AG09319 (cell line): ENCODE measurements at regions not wholly inside any gene's neighbourhood (a gene's known extent, or its start where the extent isn't known, plus 50 kb on each side); places are given as distances from the start of the nearest gene placed in this dataset.

Experiments used
- DNase-seq: peaks from one replicate; pipeline ENCODE4 v3.0.0-alpha.2; 2010; ENCODE audit warnings: low read depth; ENCODE audit errors: extremely low read depth
- CTCF ChIP-seq: IDR thresholded peaks from 2 replicates; pipeline ENCODE4 v1.5.1; 2011; ENCODE audit warnings: low read depth, mild to moderate bottlenecking, inconsistent platforms, low read length, moderate library complexity

- TF ChIP-seq CTCF, result no peak
- DNase-seq, result no peak
These were observed 82.2 kb upstream of the GRK3 start for GRCh38 chr22:25482091-25482760.

DNA sequence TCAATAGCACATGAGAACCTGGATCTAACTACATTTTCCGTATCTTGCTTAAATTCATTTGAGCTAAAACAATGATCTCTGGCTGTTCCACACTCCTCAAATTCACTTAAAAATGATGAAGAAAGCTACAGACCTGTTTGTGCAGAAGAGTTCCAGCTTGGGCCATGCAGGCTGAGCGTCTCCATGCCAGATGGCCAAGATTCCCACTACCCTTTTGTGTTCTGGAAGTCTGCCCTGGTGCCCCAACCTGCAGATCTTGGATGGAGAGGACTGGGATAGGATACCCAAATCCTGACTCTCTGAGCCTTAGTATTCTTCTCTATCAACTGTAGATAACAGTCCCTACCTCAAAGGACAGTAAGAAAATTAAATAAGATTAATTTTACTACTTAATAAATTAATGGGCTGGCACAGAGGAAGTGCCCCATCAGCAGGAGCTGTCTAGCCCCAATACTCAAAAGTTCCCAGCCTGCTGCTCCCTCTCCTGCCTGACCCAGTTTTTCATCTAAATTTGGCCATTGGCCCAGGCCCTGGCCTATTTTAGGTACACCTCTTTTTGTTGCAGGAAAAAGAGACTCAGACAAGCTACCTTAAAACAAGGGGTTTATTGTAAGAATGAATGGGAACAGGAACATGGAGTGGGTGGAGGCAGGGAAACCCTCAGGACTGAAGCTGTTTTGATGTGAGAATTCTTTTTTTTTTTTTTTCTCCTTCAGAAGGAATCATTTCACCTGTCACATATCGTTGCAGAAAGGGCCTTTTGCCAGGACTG is 81.4 kb upstream of the GRK3 start:
- DNase-seq, result no peak
- no peak for TF ChIP-seq CTCF

- no peak for TF ChIP-seq CTCF
- no peak for DNase-seq
These were observed 80.5 kb upstream of the GRK3 start for GRCh38 chr22:25483931-25484330.

- no peak for DNase-seq
- TF ChIP-seq CTCF, result no peak
These were observed 79.8 kb upstream of the GRK3 start for GRCh38 chr22:25484521-25485315.

DNA sequence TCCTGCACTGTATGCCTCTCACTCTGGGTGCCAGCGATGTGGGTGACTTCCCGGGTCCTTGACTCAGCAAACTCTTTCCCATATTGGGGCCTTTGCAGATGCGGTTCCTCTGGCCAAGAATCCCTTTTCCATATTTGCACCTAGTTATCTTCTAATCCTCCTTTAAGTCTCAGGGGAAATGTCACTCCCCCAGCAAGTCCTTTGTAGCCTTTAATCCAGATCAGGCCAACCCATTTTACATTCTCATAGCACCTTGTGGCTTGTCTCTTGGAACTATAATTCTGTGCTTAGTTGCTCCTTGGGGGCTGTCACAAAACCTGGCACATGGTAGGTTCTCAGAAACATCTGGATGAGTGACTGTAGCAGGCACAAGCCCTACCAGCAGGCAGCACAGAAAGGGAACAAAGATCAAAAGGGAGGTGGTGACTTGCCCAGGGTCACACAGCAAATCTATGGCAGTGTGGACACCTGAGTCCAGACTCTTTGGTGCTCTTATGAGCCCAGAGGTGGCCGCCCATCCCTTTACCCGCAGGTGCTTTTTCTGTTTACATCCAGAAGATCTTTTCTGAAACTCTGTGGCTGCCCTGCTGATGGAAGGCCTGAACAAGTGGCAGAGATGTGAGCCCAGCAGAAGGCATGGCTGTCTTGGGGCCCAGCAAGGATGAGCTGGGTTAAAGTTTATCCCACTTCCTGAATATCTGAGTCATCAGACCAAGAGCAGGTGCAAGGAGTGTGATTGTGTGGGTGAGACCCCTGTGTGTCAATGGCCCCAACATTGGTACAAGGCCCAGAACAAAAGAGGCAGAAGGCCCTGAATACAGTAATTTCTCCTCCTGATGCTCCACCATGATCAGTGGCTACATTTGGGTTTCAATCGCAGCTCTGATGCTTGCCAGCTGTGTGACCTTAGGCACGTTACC is 78.6 kb upstream of the GRK3 start:
- no peak for DNase-seq

GRCh38 chr22:25487508-25487907 is 77.0 kb upstream of the GRK3 start:
- no peak for TF ChIP-seq CTCF
- DNase-seq, result no peak

More for the DNA sequence above, 78.6 kb upstream of the GRK3 start:
- no peak for TF ChIP-seq CTCF
